Brain microvascular endothelial cell (primary cell): ENCODE measurements at regions not wholly inside any gene's neighbourhood (a gene's known extent, or its start where the extent isn't known, plus 50 kb on each side); places are given as distances from the start of the nearest gene placed in this dataset.
A peak's percentile ranks its signal among the peaks of the same experiment; 100 is the strongest.
"Not testable (repeated sequence)": the region's sequence is repeated elsewhere in the genome, so short reads cannot be mapped to it uniquely, and the experiment has no call there.

Experiments
- DNase-seq: peaks from one replicate; pipeline ENCODE4 v3.0.0-alpha.2; 2020
- H3K27ac ChIP-seq: fragments of 250-450 bp; sonication (Bioruptor Pico); 2 replicates; pipeline ENCODE4 v1.5.1; 2020; ENCODE audit warnings: mild to moderate bottlenecking, moderate library complexity
- H3K27me3 ChIP-seq: fragments of 250-450 bp; sonication (Bioruptor Pico); replicated peaks from 2 replicates; pipeline ENCODE4 v1.5.1; 2020; ENCODE audit warnings: mild to moderate bottlenecking
- H3K36me3 ChIP-seq: fragments of 250-450 bp; sonication (Bioruptor Pico); replicated peaks from 2 replicates; pipeline ENCODE4 v1.5.1; 2020; ENCODE audit warnings: mild to moderate bottlenecking
- H3K4me3 ChIP-seq: 2 replicates; pipeline ENCODE4 v1.5.1; 2011; ENCODE audit warnings: low read depth, mild to moderate bottlenecking, control low read depth, low read length, moderate library complexity
- CTCF ChIP-seq: IDR thresholded peaks from 2 replicates; pipeline ENCODE4 v1.5.1; 2011; ENCODE audit warnings: low read depth, mild to moderate bottlenecking, moderate library complexity, low read length, control low read depth, inconsistent platforms; ENCODE audit errors: missing control alignments
- in situ Hi-C: cut with HindIII; loops from 2 replicates; pipeline ENCODE4 v1.10.0; 2017; ENCODE audit warnings: low sequenced_read_pairs, low pct_ligation_motif_present

- no peak for DNase-seq
- H3K27me3 ChIP-seq = no peaks in the 10 kb centered on the region
- in situ Hi-C loops = no loop called here
- TF ChIP-seq CTCF = no peak
- H3K36me3 ChIP-seq = no peaks in the 10 kb centered on the region
- H3K27ac ChIP-seq = peak overlapping the region; percentile 36
- no peak overlapping the region for H3K4me3 ChIP-seq
Observed at GRCh38 chr5:92544596-92544995, 1036.4 kb downstream of the NR2F1-AS1 start.

- no peaks in the 10 kb centered on the region for H3K27me3 ChIP-seq
- H3K27ac ChIP-seq = peak overlapping the region; percentile 36
- no peaks in the 10 kb centered on the region for H3K36me3 ChIP-seq
- in situ Hi-C loops = no loop called here
- H3K4me3 ChIP-seq = no peak overlapping the region
- DNase-seq = no peak
- TF ChIP-seq CTCF = no peak
Observed at GRCh38 chr5:92544036-92544435, 1037.0 kb downstream of the NR2F1-AS1 start.

- H3K27me3 ChIP-seq = no peaks in the 10 kb centered on the region
- TF ChIP-seq CTCF = no peak
- in situ Hi-C loops = no loop called here
- no peaks in the 10 kb centered on the region for H3K36me3 ChIP-seq
- no peak overlapping the region for H3K4me3 ChIP-seq
- peak overlapping the region; percentile 36 for H3K27ac ChIP-seq
- no peak for DNase-seq
Observed at GRCh38 chr5:92543201-92543600, 1037.8 kb downstream of the NR2F1-AS1 start.

GRCh38 chr5:92542017-92542416 lies 1039.0 kb downstream of the NR2F1-AS1 start:
- H3K36me3 ChIP-seq, H3K27me3 ChIP-seq, in situ Hi-C loops, DNase-seq, H3K4me3 ChIP-seq, H3K27ac ChIP-seq: not testable (repeated sequence)

- peak overlapping the region; percentile 18 for H3K27ac ChIP-seq
- H3K4me3 ChIP-seq = no peak overlapping the region
- DNase-seq = peak; percentile 16
- in situ Hi-C loops = no loop called here
- H3K27me3 ChIP-seq = no peaks in the 10 kb centered on the region
- no peaks in the 10 kb centered on the region for H3K36me3 ChIP-seq
- TF ChIP-seq CTCF = no peak
Observed at GRCh38 chr5:92527311-92528078, 1053.5 kb downstream of the NR2F1-AS1 start.

- DNase-seq = no peak
- Histone ChIP-seq H3K27ac (no peak overlapping the region), H3K36me3 (no peaks in the 10 kb centered on the region), H3K27me3 (no peaks in the 10 kb centered on the region), H3K4me3 (no peak overlapping the region)
- no peak for TF ChIP-seq CTCF
- in situ Hi-C loops = no loop called here
Observed at GRCh38 chr5:92525131-92525530, 1055.9 kb downstream of the NR2F1-AS1 start.
